ENCODE measurements at regions not wholly inside any gene's neighbourhood (a gene's known extent, or its start where the extent isn't known, plus 50 kb on each side); places are given as distances from the start of the nearest gene placed in this dataset.
"Not testable (repeated sequence)": the region's sequence is repeated elsewhere in the genome, so short reads cannot be mapped to it uniquely, and the experiment has no call there.

- no peak for DNase-seq (ENCODE audit: low read depth in 2 of 2)
These were observed 84.2 kb upstream of the SLC2A1 start for GRCh38 chr1:43042773-43043457.

DNA sequence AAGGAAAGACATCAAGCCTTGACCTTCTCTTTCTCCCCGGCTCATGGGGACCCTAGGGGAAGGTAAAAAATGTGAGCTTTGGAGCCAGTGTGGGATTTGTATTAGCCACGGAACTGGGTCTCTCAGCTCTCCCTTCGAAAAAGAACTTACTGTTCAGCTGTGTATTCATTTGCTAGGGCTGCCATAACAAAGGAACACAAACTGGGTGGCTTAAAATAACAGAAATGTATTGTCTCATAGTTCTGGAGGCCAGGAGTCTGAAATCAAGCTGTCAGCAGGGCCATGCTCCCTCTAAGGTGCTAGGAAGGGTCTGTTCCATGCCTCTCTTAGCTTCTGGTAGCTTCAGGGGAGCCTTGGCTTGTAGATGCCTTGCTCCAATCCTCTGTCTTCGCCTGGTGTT is 83.5 kb upstream of the SLC2A1 start:
- DNase-seq (ENCODE audit: low read depth in 2 of 2): no peak

- no peak for DNase-seq (ENCODE audit: low read depth in 2 of 2)
These were observed 82.9 kb upstream of the SLC2A1 start for GRCh38 chr1:43041591-43041990.

DNA sequence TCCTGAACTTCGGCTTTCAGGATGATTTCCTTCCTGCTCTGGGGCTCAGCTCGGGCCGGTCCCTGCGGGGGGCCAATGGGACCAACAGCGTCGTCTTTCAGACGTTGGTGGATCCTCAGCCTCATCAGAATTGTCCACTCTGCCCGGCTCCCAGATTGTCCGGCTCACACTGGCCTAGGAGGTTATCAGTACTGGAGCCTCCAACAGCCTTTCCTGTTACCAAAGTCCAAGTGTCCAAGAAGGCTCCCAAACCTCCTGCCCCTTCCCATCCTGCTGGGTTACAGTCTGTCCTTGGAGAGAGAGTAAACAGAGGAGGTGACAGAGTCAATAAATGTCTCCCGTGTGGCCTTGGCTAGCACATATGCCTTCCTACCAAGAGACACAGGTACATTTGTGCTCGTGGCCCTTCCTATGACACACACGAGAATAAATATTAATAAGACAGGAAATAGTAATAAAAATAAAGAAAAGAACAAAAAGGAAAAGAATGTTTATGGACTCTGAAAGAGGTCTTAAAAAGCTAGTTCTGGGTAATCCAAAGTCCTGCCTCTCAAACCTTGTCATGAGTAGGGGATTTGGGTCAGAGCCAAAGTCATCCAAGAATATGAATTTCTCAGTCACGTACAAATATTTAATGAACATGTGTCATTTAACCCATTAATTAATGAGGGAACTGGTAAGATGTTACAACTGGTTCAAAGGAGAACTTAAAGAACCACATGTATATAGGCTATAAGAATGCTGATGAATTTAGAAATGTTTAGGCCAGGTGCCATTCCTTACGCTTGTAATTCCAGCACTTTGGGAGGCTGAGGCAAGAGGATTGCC is 80.8 kb upstream of the SLC2A1 start:
- no peak for DNase-seq (ENCODE audit: low read depth in 2 of 2)

DNA sequence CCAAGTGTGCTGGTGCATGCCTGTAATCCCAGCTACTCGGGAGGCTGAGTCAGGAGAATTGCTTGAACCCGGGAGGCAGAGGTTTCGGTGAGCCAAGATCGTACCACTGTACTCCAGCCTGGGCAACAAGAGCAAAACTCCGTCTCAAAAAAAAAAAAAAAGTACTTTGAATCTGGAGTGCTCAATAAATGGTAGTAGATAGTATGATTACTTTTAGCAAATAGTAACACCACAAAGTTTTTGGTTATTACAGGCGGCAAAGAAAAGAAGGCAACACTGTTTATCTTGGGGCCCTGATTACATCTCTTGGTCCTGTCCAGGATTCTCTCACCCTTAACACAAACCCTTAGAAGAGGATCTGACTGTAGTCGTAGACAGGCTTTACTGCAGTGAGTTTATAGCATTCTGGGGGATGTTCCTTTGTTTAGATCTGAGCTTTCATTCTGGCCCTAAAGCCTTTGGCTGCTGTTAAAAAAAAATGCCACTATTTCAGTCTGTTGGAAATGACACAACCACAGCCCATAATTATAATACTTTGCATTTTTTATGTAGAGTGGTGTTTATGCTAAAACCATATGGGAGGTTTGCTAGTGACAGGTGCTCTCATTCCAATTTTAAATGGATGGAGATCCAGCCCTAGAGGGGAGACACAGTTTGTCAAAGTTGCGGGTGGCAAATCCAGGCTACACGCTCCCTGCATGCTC is 79.7 kb upstream of the SLC2A1 start:
- DNase-seq (ENCODE audit: low read depth in 2 of 2): no peak

DNA sequence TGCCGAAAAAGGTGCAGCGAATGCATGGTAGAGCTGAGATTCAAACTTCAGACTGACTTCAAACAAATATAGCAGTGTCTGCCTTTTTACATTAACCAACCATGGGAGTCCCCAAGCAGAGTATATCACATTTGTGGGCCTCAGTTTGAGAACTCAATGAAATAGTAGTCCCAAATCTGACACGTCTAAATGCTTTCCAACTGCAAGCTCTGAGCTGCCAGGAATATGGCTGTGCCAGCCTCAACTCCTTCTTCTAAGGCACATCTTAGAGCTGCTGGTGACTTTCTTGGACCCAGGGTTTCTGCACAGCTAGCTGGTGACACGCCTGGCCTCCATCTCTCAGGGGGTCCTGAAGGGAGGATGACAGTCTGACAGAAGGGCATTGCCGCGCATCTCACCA is 78.8 kb upstream of the SLC2A1 start:
- DNase-seq (ENCODE audit: low read depth in 2 of 2): no peak

GRCh38 chr1:43036932-43037331 is 78.3 kb upstream of the SLC2A1 start:
- no peak for DNase-seq (ENCODE audit: low read depth in 2 of 2)

DNA sequence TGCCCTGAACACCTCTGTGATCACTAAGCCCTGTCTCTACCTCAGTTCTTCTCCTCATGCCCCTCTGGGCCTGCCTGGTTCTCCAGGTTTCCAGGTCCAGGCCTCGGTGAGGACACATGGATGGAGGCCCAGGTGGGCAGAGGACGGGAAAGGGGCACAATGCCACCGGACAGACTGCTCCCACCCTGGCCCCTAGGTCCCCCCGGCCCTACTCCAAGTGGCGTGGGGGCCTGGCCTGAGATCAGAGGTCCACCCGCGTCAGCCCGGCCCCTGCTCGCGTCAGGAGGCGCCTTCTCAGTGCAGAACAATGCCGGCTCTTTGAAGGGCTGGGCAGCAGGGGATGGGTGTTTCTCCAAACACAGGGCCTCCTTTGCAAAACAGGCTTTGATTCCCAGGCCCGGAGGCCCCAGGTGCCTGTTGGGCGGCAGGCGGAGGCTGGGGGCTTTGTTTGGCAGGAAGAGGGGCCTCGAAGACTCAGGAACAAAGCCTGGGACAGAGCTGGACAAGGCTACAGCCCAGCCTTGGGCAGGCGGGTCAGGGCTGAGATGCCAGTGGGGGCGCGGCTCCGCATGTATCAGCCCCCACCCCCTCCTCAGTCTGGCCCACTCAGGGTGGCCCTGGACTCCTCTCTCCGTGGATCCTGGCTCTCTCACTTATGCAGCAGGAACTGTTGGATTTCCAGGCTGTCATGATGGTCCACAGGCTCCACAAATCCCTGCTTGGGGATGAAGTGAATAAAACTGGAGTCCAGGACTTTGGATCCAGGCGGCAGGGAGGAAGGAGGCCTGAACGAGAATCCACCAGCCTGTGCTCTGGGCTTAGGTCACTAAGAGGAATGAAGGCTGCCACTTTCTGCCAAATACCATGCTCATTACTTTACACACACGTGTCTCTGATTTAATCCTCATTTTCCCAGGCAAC is 77.4 kb upstream of the SLC2A1 start:
- DNase-seq (ENCODE audit: low read depth in 2 of 2): no peak

GRCh38 chr1:43034778-43035177 is 76.1 kb upstream of the SLC2A1 start:
- no peak for DNase-seq (ENCODE audit: low read depth in 2 of 2)

- no peak for DNase-seq (ENCODE audit: low read depth in 2 of 2)
These were observed 75.6 kb upstream of the SLC2A1 start for GRCh38 chr1:43034195-43034658.

- no peak for DNase-seq (ENCODE audit: low read depth in 2 of 2)
These were observed 72.9 kb upstream of the SLC2A1 start for GRCh38 chr1:43031316-43032203.

DNA sequence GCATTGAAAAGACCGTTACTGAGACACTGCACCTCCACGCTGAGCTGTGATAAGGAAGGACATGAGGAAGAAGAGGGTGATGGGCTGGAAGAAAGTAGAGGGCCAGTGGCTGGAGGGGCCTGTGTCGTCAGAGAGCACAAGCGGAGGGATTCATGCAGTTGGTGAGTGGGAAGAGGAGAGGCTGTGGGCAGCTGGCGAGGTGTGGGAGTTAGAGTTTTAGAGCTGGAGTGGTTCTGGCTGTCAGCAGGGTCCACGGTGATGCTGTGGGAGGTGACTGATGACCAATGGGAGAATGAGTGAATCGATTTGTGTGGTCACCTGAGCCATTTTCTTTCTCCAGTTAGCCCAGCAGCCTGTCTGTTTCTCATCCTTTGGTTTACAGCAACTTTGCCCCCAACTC is 66.2 kb upstream of the SLC2A1 start:
- no peak for DNase-seq (ENCODE audit: low read depth in 2 of 2)

- no peak for DNase-seq (ENCODE audit: low read depth in 2 of 2)
These were observed 63.1 kb upstream of the SLC2A1 start for GRCh38 chr1:43021547-43022474.

GRCh38 chr1:43019226-43019625 is 60.6 kb upstream of the SLC2A1 start:
- DNase-seq (ENCODE audit: low read depth in 2 of 2): no peak

DNA sequence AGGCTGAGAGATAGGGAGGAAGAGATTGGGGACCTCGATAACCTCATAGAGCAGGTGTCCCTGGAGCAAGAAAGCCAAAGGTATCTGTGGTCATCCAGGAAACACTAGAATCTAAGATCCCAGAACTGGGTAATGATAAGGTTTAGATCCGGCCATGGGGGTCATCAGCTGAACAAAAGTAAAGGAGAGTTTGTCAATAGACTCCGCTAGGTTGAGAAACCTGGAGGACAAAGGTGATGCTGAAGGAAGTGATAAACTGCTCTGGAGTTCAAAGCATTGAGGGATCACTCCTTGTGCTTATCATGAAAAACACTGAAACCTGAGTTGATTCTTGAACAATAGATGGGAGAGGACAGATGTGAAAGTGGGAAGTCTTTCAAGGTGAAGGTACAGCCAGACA is 59.5 kb upstream of the SLC2A1 start:
- DNase-seq (ENCODE audit: low read depth in 2 of 2): no peak

GRCh38 chr1:43015269-43015668 is 56.6 kb upstream of the SLC2A1 start:
- DNase-seq (ENCODE audit: low read depth in 2 of 2): no peak

GRCh38 chr1:43014579-43014978 is 55.9 kb upstream of the SLC2A1 start:
- DNase-seq (ENCODE audit: low read depth in 2 of 2): not testable (repeated sequence)

GRCh38 chr1:43011020-43011419 is 52.4 kb upstream of the SLC2A1 start:
- no peak for DNase-seq (ENCODE audit: low read depth in 2 of 2)

DNA sequence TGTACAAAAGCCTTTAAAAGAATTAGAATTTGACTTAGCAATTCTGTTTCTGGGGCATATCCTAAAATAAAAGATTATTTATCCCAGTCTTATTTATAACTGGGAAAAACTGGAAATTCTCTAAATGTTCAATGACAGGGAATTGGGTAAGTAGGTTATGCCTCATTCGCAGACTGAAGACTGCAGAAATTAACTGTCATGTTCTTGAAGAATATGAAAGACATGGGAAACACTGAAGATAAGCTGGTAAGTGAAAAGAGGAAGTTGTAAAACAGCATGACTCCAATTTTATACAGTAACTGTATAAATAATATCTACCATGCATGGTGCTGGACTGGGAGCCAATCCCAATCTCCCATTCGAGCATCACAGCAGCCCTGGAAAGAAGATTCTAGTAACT is 50.6 kb upstream of the SLC2A1 start:
- DNase-seq (ENCODE audit: low read depth in 2 of 2): no peak

Measured in fibroblast of skin of left biceps (primary cell).